WTC11 (cell line): ENCODE measurements at regions not wholly inside any gene's neighbourhood (a gene's known extent, or its start where the extent isn't known, plus 50 kb on each side); places are given as distances from the start of the nearest gene placed in this dataset.

Experiments
- ARID4B ChIP-seq: sonication (generic); formaldehyde crosslinking; IDR thresholded peaks from 2 replicates; pipeline ENCODE4 v1.8.0; 2023; ENCODE audit warnings: missing genetic modification reagents, mild to moderate bottlenecking, borderline replicate concordance
- E2F4 ChIP-seq: sonication (generic); formaldehyde crosslinking; IDR thresholded peaks from 2 replicates; pipeline ENCODE4 v1.8.1; 2022; ENCODE audit warnings: low read depth, mild to moderate bottlenecking, moderate library complexity, missing genetic modification reagents, borderline replicate concordance
- FOXK1 ChIP-seq: sonication (generic); formaldehyde crosslinking; IDR thresholded peaks from 2 replicates; pipeline ENCODE4 v1.8.0; 2022; ENCODE audit warnings: mild to moderate bottlenecking, moderate library complexity, missing genetic modification reagents
- JUN ChIP-seq: sonication (generic); formaldehyde crosslinking; IDR thresholded peaks from 2 replicates; pipeline ENCODE4 v1.8.0; 2023; ENCODE audit warnings: mild to moderate bottlenecking, missing genetic modification reagents
- MAX ChIP-seq: sonication (generic); formaldehyde crosslinking; IDR thresholded peaks from 2 replicates; pipeline ENCODE4 v1.8.0; 2022; ENCODE audit warnings: mild to moderate bottlenecking, missing genetic modification reagents
- STAT6 ChIP-seq: sonication (generic); formaldehyde crosslinking; conservative IDR thresholded peaks from 2 replicates; pipeline ENCODE4 v1.8.1; 2023; ENCODE audit warnings: mild to moderate bottlenecking, low read depth, missing genetic modification reagents, moderate library complexity
- TF ChIP-seq, protein P1 (sequence below): fragments of 200-600 bp; IDR thresholded peaks from 2 replicates; pipeline ENCODE4 v1.8.0; 2022; ENCODE audit warnings: antibody characterized with exemption

- TF ChIP-seq, protein P1, sequence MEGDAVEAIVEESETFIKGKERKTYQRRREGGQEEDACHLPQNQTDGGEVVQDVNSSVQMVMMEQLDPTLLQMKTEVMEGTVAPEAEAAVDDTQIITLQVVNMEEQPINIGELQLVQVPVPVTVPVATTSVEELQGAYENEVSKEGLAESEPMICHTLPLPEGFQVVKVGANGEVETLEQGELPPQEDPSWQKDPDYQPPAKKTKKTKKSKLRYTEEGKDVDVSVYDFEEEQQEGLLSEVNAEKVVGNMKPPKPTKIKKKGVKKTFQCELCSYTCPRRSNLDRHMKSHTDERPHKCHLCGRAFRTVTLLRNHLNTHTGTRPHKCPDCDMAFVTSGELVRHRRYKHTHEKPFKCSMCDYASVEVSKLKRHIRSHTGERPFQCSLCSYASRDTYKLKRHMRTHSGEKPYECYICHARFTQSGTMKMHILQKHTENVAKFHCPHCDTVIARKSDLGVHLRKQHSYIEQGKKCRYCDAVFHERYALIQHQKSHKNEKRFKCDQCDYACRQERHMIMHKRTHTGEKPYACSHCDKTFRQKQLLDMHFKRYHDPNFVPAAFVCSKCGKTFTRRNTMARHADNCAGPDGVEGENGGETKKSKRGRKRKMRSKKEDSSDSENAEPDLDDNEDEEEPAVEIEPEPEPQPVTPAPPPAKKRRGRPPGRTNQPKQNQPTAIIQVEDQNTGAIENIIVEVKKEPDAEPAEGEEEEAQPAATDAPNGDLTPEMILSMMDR: no peak
- TF ChIP-seq STAT6 (CRISPR knock-in tag): no peak
- no peak for TF ChIP-seq ARID4B
- no peak for TF ChIP-seq E2F4 (CRISPR knock-in tag)
- no peak for TF ChIP-seq JUN (CRISPR knock-in tag)
- no peak for TF ChIP-seq MAX (CRISPR knock-in tag)
- TF ChIP-seq FOXK1: no peak
These were observed 158.1 kb downstream of the CDH26 start for GRCh38 chr20:60116128-60116909.
